Renal cortex interstitium (tissue), 11 donors: ENCODE measurements at regions not wholly inside any gene's neighbourhood (a gene's known extent, or its start where the extent isn't known, plus 50 kb on each side); places are given as distances from the start of the nearest gene placed in this dataset.

Source experiments
- DNase-seq, 11 donors: peaks; one replicate each; pipeline ENCODE4 v3.0.0-alpha.2; 2013; ENCODE audit warnings: low read depth in 9 of 11, low spot score in 4 of 11; ENCODE audit errors: extremely low read depth in 1 of 11

DNA sequence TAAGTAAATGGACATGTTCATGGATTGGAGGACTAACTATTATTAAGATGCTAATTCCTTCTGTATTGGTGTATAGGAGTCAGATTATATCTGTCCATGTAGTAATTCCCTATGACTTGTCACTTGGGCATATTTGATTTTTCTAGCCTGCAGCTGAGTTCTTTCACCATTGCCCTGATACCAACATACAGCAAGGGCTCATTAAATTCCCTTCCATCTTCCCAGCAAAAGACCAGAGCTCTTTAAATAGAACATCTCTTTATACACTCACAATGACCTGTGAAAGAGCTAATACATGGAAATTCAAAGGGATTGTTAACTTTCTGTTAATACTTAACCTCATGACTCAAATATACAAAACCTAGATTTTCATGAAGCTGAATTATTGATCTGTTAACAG is 492.3 kb upstream of the VRK2 start:
- no peak for DNase-seq

DNA sequence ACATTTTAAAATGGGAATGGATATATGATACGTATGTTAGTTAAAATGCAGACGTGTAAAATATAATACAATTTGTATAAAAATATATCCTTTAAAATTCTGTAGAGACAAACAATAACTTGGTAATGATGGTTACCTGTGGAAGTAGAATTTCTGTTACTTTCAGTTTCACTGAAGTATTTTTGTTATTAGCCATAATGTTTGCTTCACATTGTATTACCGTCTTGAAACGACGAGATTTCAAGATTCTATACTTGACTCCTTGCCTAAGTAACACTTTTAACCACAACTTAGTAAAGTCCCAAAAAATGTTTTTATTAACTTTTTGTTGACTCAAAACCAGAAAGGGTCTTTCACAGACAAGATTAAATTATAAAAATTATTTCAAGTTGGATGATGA is 488.3 kb upstream of the VRK2 start:
- DNase-seq, result no peak

GRCh38 chr2:57562495-57562894 is 484.1 kb upstream of the VRK2 start:
- no peak for DNase-seq

DNA sequence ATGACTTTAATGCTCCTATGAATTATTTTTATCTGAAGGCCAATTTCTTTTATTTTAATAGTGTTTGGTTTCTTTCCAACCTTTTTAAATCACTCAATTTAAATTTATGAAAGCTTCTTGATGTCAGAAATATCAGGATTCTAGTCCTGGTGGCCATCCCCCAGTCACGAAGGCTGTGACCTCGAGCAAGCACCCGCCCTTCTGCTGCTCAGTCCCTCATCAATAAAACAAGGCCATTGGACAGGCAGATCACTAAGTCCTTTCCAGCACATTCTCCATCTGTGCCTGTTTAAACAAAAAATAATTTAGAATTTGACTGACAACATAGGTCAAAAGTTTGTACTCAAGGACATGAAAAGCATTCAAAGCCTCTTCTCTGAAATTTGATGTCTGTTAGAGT is 483.6 kb upstream of the VRK2 start:
- no peak for DNase-seq

DNA sequence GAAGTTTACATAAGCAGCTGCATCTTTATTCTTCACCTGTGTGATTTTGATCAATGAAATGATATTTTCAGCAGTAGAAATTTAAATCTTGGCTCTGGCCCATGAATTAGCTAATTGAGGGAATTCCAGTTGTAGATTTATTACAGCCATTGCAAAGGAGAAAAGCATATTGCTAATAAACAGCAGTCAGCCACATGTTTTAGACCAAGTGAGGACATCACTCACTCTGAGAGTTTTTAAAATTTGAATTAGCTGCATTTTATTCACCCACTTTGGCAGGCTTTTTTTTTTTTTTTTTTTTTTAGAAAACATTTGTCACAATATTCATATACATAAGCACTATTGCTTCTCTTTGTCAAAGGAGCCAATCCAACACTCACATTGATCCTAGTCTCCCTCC is 479.4 kb upstream of the VRK2 start:
- no peak for DNase-seq

- DNase-seq, result no peak
Measured at GRCh38 chr2:57569396-57569795, 477.2 kb upstream of the VRK2 start.

DNA sequence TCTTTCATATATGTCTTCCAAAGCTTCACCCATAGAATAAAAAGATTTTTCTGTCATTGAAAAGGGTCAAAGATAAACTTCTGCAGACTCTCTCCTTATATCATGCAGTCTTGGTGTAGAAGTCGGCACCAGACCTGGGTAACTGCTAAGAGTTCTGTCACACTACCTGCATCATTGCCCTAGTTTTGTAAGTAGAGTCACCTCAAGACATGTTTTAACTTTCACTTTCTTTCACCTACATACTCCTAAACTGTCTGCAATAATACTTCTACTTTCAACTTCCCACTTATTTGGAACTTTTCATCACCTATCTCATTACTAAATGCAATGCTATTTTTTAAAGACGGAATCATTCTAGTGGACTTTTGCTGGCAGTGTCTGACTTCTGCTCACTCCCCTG is 475.6 kb upstream of the VRK2 start:
- DNase-seq, result no peak

DNA sequence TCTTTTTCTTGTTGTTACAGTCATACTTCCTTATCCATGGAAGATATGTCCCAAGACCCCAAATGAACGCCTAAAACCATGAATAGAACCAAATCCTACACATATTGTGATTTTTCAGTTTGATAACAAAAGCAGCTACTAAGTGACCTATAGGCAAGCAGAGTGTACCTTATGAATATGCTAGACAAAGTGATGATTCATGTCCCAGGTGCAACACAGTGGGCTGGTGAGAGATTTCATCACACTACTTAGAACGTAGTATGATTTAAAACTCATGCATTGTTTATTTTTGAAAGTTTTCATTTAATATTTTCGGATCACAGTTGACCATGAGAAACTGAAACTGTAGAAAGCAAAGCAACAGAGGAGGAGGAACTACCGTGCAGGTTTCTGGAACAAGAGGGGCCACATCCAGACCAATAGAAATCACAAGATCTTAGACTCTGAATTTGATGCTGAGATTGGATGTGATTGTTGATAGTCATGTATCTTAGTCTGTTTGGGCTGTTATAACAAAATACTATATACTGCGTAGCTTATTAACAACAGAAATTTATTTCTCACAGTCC is 470.8 kb upstream of the VRK2 start:
- DNase-seq, result no peak

DNA sequence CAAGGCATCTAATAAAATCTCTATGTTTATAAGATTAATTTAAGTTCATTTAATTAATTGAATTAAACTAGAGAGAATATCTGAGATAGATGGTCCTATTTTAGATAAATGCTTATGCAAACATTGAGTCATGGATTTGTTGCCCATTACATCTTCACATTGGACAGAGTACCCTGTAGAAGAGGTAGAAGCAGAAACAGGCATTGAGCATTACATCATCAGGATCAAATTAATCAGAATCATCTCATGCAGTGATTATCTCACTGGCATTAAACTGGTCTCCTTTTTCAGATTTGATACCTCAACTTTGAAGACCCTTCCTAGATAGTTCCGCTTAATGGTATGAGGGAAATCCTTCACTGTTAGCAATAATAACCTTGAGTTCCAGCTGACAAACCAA is 469.6 kb upstream of the VRK2 start:
- no peak for DNase-seq

GRCh38 chr2:57597940-57598339 is 448.7 kb upstream of the VRK2 start:
- no peak for DNase-seq

GRCh38 chr2:57598551-57598950 is 448.1 kb upstream of the VRK2 start:
- DNase-seq, result no peak

- DNase-seq, result no peak
Measured at GRCh38 chr2:57602733-57603132, 443.9 kb upstream of the VRK2 start.

DNA sequence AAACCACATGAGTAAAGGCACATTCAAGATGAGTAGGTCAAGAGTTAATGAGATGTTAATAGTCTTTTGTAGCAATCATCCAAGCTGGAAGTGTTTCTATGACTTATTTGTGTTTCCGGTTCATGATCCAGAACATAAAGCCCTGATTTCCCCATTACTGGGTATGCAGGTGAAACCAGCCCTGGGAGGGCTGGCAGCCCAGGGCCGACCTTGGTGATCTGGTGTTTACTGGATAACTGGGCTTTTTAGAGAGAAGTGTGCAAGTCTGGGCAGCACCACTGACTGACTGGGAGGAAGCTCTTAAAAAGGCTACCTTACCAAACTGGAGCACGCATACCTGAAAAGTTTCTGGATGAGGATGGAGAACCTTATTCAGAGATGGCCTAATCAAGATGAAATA is 431.6 kb upstream of the VRK2 start:
- no peak for DNase-seq

DNA sequence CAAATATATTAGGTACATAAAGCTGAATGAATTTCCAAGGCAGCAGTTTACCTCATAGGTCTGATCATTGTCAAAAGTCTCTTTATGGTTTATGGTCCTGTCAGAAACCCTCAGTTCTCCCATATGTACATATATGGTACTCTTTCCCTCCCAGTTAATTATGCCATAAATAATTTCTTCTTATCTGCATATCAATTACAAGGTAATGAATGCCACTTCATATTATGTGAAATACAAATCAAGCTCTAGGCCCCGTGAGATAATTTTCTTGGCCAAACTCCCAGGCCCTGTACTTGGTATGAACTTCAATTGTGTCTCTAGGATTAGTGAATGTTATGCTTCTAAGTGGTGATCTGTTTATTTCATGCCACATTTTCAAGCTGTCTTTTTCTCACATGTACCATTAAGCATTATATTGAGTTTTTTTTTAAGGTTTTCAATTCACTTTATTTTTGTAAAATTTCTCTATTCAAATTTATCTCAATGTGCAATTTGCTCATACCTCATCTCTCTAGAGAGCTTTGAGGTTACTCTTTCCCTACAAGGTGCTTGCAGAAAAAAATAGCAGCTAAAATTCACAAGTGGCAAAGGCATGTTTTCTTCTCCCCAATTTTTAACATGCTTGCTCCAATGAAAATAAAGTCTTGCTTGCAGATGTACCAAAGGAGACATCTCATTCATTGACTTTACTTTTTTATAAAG is 430.6 kb upstream of the VRK2 start:
- no peak for DNase-seq

- DNase-seq, result no peak
Measured at GRCh38 chr2:57617318-57617717, 429.3 kb upstream of the VRK2 start.

DNA sequence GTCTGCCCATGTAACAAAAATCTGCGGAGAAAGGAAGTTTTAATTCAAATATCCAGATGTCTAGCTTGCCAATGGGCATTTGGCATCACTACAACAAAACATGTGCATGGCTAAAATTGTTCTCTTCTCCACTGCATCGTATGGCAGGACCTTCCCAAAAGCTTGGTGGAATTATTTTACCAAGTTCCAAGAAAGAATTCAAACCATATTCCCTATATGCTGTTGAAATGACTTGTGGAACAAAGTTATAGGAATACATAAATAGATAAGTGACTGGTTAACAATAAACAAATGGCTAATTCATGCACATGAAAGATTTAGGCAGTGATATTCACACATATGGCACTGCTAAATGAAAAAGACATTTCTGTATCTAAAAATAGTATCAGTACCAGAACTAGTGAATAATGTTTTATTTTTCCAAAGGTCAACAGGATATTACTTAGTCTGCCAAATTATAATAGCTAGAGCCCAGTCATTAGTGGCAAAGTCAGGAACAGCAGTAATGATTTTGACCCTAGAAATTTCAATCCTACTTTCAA is 425.4 kb upstream of the VRK2 start:
- DNase-seq, result no peak

- DNase-seq, result no peak
Measured at GRCh38 chr2:57622009-57622408, 424.6 kb upstream of the VRK2 start.

DNA sequence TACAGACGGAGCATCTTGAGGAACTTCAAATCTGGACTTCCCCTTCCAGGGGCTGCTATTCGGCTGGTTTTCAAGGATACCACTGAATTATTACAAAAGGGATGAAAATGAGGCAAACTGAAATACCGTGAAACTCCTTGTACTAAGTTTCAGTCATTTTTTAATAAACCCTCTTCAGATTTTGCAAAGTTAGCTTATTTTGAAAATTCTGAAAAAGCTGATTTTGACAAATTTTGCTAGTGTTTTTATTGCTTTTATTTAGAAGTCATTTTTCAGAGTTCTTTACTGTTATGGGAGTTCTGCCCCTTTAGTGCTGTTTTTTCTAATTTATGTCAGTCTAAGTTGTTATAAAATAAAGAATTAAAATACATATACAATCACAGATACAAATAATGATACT is 390.4 kb upstream of the VRK2 start:
- DNase-seq, result no peak

DNA sequence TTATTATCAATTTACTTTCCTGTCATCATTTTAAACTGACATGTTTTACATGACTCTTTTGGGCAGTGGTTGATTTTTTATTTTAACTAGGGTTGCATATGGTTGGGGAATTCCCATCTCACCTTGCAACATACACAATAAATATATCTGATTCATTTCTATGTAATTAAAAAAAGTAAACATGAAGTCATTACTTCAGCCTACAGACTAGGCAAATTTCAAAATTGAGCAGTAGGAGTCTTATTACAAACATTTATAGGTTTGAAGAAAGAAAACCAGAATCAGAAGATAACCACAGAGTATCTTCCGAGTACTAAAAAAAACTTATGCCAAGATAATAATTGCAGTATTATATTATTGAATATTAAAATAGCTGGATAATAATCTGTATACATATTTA is 377.0 kb upstream of the VRK2 start:
- no peak for DNase-seq

DNA sequence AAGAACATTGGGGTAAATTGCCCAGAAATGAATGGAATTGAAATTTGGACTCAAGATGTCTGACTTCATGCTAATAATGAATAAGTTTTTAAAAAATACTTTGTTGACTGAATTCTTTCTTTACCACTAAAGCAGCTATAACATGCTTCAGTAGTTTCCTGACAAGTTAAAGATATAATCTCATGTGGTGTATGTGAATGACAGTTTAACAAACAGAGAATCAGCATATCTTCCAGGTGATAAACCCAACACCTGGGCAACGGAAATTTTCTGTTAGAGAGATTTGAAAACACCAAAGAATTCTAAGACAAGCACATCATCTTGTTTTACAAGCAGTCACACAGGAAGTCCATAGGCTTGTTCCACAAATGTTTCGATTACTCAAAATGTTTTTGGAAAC is 372.6 kb upstream of the VRK2 start:
- DNase-seq, result no peak

GRCh38 chr2:57674743-57675142 is 371.9 kb upstream of the VRK2 start:
- DNase-seq, result no peak
